Right ventricle myocardium inferior (tissue), 1 donor: ENCODE measurements at regions not wholly inside any gene's neighbourhood (a gene's known extent, or its start where the extent isn't known, plus 50 kb on each side); places are given as distances from the start of the nearest gene placed in this dataset.
"Not testable (repeated sequence)": the region's sequence is repeated elsewhere in the genome, so short reads cannot be mapped to it uniquely, and the experiment has no call there.

Source experiments
- ATAC-seq: fragments of 200-7000 bp; cut with Tn5 transposase; one replicate; pipeline ENCODE4 v1.9.1; 2020; ENCODE audit warnings: mild to moderate bottlenecking, moderate library complexity
- DNase-seq: peaks from one replicate; pipeline ENCODE4 v3.0.0; 2021; ENCODE audit errors: missing footprints
- intact Hi-C: fragments of 100-400 bp; cut with DNase I; formaldehyde crosslinking; loops from one replicate; pipeline ENCODE4 v1.11.0; 2022
- donor health status: DM: no; HTN: yes; CAD: no; lungs with severe emphysema.

DNA sequence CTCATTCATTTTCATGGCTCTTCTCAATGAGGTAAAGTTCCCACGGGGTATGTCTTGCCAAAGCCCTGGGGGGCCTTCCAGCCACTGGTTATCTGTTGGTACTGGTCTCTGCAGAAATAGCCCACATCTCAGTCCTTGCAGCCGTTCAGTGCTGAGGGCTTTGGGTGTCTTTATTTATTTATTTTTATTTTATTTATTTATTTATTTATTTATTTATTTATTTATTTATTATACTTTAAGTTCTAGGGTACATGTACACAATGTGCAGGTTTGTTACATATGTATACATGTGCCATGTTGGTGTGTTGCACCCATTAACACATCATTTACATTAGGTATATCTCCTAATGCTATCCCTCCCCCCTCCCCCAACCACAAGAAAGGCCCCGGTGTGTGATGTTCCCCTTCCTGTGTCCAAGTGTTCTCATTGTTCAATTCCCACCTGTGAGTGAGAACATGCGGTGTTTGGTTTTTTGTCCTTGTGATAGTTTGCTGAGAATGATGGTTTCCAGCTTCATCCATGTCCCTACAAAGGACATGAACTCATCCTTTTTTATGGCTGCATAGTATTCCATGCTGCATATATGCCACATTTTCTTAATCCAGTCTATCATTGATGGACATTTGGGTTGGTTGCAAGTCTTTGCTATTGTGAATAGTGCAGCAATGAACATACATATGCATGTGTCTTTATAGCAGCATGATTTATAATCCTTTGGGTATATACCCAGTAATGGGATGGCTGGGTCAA, 308.1 kb upstream of the B3GAT1 start:
- intact Hi-C loops, ATAC-seq, DNase-seq: not testable (repeated sequence)

DNA sequence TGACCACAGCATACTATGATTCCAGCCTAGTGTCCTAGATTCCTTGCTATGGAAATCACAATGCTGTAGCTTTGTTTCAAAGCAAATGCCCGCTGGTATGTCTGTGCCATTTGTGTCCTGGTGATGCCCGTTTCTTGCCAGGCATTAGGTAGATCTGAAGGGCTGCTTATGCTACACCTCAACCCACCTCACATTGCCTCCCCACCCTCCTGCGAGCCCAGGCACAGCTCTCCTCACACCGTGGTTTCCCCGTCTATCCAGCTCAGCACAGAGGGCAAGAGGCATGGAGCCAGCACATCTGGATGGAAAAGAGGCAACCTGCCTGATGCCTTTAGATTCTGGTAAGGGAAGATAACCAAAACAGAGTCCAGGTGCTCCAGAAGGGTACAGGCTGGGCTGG, 307.4 kb upstream of the B3GAT1 start:
- intact Hi-C loops = no loop called here
- DNase-seq (no peak), ATAC-seq (no peak)

DNA sequence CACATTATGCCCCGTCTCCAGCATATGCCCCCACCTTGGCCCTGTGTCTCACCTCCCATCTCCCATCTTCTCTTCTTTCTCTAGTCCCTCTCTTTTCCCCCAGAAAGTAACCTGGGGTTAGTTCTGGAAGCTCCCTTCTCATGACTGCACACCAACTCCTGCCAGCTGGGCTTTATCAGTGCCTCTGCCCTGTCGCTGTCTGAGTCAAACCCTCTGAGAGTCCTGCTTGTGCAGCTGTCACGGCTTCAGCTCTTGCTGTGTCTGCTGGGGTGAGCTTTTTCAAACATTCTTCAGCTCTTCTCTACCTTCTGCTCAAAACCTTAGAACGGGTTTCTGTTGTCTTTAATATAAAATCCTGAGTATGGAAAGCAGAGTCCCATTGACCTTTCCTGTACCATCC, 304.5 kb upstream of the B3GAT1 start:
- intact Hi-C loops = no loop called here
- ATAC-seq = no peak

DNA sequence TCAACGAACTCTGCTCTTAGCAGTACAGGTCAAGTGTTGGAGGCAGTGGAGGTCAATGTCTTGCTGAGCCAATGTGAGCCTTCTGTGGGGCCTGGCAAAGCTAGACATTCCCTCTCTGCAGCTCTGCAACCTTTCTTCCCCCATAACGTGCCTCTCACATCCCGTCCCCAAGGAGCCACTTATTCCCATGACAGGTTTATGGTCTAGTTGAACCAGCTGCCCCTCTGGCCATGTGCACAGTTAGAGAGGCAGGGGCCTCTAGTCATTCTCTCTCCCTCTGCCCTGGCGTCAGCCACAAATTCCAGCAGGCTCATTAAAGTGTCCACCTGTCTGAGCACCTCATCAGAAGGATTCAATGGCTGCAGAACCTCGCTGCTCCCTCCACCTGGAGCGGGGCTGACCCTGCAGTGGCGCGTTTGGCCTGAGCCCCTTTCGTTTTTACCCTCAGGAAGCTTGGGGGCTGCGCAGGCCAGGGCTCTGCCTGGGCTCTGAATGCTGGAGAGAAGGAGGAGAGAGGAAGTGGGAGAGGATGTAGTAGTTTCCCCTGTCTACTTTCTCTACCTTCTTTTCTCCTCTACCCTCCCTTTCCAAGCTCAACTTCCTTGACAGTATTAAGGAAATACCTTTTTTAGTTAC, 302.1 kb upstream of the B3GAT1 start:
- ATAC-seq = no peak
- intact Hi-C loops = no loop called here

More for the DNA sequence above, 304.5 kb upstream of the B3GAT1 start:
- DNase-seq = no peak

DNA sequence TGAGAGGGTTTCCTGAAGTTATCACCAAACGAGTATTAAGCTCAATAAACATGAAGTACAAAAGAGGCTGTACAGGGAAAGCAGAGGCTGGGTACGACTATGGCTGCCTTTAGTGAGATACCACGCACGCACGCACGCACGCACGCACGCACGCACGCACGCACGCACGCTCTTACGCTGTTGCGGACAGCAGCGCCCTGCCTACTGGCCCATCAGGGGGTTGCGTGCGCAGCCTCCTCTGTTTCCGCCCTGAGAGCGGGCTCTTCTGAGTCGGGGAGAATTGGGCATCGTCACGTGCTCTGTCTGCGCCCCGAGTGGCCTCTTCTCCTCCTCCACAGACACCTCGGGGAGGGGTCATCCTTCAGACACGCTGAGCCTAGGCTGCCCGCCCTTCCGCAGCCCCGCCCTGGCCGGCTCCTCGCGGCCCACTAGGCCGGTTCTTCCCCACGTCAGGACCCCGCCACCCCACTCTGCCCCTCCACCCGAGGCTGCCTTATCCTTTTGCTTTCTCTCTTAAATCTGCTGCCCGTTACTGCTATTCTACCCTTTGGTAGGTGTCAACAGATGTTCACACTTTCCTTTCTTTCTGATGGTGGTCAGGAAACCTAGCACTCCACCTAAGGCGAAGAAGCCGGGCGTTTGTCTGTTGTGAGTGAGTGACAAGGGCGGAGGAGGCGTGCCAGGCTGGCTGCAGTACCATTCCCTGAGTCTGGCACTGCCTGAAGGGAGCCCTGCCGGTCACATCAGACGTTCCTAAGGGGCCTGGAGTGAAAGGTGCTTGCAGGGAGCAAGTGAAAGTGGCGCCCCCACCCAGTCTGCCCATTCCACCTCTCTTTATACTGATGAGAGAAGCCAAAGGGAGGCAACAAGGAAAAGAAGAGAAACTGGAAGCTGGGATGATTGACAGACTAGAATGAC, 300.4 kb upstream of the B3GAT1 start:
- ATAC-seq (no peak), DNase-seq (no peak)
- intact Hi-C loops = no loop called here

More for the DNA sequence above, 302.1 kb upstream of the B3GAT1 start:
- no peak for DNase-seq

DNA sequence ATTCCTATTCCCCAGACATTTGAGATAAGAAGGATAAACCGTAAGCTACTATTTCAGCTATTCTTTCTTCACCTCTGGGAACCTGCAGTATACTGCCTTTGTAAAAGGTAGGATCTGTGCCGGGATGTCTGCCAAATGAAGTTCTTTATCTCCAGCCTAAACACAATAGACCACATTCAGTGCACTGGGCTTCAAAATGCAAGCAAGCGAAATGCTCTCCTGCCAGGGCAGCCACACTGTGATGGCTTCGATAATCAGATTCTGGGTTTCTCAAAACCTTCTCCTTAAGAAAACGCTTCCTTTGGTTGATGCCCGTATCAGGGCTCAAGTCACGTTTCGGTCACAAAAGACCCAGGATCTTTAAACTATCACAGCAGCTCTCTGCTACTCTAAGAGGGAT, 299.5 kb upstream of the B3GAT1 start:
- ATAC-seq = no peak
- no peak for DNase-seq
- intact Hi-C loops = no loop called here

DNA sequence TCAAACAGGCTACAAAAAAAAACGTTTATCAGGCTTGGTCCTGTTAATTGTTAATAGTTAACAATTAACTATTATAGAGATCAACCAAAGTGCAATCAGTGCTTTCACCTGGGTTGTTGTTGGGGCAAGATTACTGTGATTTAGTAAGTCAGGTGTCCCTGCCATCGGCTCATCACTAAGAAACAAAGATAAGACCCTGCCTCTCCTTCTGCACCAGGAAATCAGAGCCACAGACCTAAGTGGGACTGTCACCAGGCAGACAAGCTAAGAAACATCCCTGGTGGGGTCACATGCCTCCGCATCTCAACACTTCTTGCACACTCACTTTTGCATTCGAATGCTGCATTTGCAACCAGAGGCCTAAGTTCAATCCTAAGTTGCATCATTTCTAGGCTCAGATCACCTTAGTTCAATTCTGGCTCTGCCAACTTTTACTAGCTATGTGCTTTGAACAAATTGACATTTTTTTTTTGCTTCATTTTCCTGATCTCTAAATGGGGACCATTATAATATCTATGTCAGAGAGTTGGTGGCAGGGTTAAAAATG, 298.9 kb upstream of the B3GAT1 start:
- intact Hi-C loops = no loop called here
- no peak for ATAC-seq
- DNase-seq = no peak

DNA sequence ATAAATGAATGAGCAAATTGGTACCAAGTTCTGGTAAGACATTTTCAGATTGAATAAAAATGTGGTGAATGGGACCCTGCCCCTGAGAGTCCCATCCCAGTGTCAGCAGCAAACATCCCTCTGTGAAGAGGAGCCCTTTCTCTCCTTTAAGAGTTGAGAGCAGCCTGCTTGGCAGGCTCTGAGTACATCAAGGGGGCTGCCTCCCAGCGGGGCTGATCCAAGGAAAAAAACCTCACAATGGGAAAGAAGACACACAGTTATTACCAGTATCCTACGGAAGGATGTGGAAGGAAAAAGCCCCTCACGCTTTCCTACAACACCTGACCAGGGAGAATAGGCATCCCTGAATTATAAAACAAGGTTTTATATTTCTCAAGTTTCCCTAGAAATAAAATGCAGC, 293.8 kb upstream of the B3GAT1 start:
- ATAC-seq (no peak), DNase-seq (no peak)
- intact Hi-C loops = no loop called here

DNA sequence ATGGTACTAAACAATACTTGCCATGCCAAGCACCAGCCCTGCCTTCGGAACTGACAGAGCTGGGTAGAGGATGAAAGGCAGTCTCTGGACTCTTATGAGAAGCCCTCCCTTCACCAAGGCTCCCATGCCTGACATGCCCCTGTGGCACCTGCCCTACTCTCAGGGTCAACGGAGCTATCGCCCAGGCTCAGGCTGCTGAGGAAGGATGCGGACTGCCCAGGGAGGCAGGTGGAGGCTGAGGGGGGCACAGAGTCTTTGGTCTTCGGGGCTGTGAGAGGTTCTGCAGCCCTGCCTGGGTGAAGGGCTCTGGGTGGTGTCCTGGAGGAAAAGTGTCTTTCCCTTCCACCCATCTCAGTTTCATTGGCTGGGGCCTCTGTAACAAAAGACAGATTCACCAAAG, 290.8 kb upstream of the B3GAT1 start:
- DNase-seq (no peak), ATAC-seq (no peak)
- intact Hi-C loops = no loop called here

DNA sequence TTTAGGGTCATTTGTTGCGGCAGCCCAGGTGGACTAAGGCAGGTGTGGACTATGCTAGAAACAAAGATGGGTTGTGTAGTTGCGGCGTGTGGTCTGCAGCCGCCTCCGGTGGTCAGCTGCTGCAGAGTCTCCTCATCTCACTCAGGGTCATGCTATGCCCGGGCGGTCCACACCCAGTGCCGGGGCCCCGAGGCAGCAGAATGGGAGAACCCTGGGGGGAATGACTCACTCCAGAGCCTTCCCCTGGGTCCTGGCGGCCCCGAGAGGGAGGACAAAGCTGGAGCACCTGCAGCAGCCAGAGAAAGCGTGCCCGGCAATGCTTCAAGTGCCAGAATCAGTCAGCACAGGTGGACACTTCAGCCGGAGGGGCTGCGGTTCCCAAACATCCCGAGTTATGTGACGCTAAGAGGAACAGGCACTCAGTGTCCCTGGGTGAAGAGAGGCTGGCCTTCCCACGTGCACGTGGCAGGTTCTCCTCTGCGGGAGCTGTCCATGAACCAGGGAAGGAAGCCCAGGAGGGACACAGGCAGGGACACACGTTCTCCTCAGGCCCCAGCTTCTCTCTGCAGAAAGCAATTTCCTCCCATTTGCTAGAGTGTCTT, 289.6 kb upstream of the B3GAT1 start:
- intact Hi-C loops = no loop called here
- no peak for ATAC-seq
- no peak for DNase-seq

DNA sequence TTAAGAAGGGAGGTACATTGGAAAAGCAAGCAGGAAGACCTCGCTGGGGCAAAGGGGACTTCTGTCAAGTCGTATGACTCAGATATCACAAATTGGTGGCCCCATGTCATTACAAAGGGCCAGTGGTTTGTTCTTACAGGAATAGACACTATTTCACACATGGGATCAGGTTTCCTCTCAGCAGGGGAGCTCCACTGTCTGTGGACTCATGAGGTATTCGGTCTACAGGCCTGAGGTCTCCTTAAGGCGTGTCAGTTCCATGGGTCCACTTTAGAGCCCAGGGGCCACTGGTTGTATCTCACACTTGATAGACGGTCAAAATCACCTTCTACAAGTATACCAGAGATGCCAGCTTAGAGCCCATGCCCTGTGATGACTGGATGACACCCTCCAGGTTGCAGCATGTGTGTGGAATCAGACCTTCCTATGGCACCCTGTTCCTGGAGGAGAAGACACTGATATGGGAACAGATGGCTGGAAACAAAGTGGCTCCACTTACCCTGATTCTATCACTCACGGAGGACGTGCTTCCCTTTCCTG, 288.1 kb upstream of the B3GAT1 start:
- no peak for ATAC-seq
- intact Hi-C loops = no loop called here
- DNase-seq = no peak

DNA sequence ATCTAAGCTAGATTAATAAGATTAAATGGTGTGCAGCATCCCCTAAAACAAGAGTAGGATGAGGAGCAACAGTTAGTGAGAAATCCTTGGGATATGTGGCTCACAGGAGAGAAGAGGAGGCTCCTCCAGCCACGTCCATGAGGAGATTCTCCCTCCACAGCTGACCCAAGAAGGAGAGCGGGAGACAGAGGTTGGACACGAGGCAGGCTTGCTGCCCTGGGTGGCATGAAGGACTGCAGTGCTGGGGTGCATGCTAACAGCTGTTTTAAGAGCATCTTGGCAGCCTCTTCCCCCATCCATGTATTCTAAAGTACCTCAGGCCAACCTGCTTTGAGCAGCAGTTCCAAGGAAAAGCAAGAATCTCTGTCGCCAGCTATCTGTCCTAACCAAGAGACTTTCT, 284.4 kb upstream of the B3GAT1 start:
- intact Hi-C loops = no loop called here
- DNase-seq = no peak
- ATAC-seq = no peak

DNA sequence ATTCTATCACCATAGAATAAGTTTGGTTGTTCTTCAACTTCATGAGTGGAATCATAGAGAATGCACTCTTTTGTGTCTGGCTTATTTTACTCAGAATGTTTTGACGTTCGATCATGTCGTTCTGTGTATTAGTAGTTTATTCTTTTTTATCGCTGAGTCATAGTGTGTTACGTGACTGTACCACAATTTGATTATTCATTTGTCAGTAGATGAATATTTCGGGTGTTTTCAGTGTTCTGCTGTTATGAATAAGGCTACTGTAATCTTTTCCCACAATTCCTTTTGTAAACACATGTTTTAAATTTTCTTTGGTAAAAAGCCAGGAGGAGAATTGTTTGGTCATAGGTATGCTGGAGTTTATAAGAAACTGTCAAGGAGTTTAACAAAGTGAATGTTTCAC, 279.9 kb upstream of the B3GAT1 start:
- DNase-seq = no peak
- ATAC-seq = no peak
- intact Hi-C loops = no loop called here

DNA sequence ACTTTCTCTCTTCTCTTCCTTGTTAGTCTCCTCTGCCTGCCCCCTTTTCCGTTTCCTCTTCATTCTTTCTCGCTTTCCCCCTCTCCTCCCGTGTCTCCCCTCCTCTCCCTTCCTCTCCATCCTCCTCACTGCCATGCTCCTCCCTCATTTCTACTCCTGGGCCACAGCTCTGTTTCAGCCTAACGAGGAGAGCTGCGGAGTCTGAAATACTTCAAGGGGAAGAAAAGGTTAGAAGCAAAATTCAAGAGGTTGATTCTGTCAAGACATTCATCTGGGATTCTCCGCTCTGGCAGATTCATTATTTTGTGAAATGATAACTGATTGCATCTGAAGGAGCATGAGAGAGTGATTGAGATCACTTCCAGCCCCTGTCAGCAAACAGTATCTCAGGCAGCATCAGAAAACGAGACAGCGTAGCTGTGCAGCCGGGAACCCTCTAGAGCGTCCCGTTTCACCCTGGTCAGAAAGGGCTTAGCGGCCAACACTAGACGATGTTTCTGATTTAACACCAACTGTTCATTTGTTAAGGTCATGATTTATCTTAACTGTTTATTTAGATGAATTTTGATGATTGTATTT, 279.3 kb upstream of the B3GAT1 start:
- ATAC-seq (no peak), DNase-seq (no peak)
- intact Hi-C loops = no loop called here

DNA sequence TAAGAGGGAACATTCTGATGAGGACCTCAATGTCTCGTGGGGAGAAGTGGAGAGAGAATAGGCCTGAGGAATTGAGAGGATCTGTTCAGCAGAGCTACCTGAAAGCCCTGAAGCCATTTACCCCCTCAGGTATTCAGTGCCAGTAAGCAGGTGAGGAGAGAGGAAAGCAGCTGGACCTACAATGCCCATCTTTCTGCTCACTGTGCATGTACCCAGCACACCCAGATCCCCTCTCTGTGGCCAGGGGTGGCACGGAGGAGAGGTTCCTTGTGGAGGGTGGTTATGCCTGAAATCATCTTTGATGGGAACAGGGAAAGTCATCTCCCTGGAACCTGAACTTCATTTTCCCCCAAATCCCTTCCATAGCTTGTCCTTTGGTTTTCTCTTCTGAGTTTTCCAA, 277.8 kb upstream of the B3GAT1 start:
- no peak for DNase-seq
- intact Hi-C loops = no loop called here
- ATAC-seq = no peak

DNA sequence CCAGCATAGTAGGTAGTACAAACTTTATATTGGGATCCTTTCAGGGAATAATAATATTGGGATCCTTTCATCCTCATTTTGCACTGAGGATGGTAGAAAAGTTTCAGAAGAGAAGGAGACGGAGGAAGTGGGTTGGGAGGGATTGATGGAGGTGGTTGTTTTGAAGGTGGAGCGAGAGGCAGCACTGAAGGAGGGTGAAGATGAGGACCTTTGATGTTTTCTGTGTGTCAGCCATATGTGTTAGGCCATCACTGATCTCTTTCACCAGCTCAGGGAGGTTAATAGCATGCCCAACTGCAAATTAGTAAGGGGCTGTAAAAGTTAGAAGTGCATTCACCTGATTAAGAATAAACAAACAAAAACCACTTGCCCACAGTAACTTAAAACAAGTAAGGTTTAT, 275.5 kb upstream of the B3GAT1 start:
- no peak for ATAC-seq
- intact Hi-C loops = no loop called here
- no peak for DNase-seq

DNA sequence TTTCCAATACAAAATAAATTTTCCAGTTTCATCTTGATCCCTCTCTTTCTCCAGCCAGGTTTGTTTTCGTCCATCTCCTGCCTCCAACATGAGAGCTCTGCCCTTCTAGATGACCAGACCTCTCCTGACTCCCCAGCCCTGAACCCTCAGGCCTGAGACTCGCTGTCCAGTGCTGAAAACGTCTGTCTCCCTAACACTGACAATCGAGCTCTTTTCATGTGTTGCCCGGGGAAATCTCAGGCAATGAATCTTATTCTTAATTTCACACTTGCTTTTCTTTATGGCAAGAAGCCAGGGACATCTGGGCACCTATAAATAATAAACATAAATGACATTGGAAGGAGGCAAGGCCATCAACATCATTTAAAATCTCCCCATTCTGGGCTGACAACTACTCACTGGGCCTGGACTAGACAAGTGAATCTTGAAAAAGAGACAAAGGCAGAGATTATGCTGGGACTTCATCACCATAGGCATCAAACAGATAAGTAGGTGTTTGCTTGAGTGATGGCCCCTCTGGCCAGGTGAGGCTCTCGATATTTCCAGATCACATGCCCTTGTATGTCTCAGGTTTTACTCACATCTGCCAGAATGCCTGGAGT, 274.5 kb upstream of the B3GAT1 start:
- intact Hi-C loops = no loop called here
- ATAC-seq (no peak), DNase-seq (no peak)

DNA sequence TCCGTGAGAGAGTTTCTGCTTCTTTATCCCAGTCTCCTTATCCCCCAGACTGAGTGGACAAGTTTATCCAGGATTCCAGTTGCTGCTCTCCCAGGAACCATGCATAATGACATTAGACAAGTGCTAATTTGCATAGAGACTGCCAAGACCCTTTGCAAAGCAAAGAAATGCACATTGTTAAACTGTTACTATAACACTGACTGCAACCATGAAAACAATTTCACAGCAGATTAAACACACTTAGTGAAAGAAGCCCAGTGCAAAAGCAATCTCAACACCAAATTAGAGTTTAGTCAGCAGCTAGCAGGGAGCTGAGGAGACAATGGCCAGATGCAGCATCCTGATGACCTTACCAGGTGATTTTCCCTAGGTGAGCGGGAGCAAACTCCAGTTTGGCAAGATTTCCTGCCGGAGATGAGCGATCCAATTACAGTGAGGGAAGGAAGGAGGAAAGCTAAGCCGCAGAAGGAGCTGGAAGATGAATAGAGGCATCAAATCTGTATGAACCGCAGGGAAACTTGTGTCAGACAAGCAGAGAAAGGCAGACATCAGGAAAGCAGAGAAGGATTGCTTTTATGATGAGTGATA, 273.8 kb upstream of the B3GAT1 start:
- no peak for DNase-seq
- ATAC-seq = no peak
- intact Hi-C loops = no loop called here
